Esophagus muscularis mucosa (tissue), 3 donors: ENCODE measurements at regions not wholly inside any gene's neighbourhood (a gene's known extent, or its start where the extent isn't known, plus 50 kb on each side); places are given as distances from the start of the nearest gene placed in this dataset.

ENCODE experiments used
- POLR2A ChIP-seq: fragments of 450-650 bp; IDR thresholded peaks from one replicate; pipeline ENCODE4 v1.6.1; 2017; ENCODE audit warnings: antibody characterized with exemption, moderate library complexity, mild to moderate bottlenecking, low read depth
- POLR2AphosphoS5 ChIP-seq, 2 donors: sonication (generic); formaldehyde crosslinking; IDR thresholded peaks; one replicate each; pipeline ENCODE4 v1.6.1; 2017; ENCODE audit warnings: antibody characterized with exemption in 2 of 2
- TF ChIP-seq, protein P1 (sequence below), 3 experiments: fragments of 200-600 bp in 2 of 3; fragments of 450-650 bp in 1 of 3; sonication (generic) in 2 of 3; IDR thresholded peaks; one replicate each; pipeline ENCODE4 v1.5.1; 2017 to 2019; ENCODE audit warnings: antibody characterized with exemption in 3 of 3, mild to moderate bottlenecking in 2 of 3, moderate library complexity in 1 of 3

DNA sequence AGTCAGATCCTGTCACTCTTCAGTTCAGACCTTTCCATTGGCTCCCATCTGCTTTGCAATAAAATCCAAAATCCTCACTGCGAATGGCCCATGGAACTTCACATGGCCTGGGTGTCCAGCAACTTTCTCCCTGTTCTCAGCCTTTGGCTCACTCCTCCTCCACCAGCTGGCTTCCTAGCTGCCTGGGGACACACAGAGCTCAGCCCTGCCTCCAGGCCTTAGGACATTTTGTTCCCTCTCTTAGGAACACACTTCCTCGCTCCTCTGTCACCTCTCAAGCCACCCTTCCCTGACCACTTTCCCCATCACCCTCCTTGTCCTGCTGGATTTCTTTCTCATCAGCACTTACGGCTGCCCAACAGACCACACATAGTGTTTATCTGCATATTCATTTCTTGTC, 419.6 kb downstream of the MED13L start:
- TF ChIP-seq, protein P1, sequence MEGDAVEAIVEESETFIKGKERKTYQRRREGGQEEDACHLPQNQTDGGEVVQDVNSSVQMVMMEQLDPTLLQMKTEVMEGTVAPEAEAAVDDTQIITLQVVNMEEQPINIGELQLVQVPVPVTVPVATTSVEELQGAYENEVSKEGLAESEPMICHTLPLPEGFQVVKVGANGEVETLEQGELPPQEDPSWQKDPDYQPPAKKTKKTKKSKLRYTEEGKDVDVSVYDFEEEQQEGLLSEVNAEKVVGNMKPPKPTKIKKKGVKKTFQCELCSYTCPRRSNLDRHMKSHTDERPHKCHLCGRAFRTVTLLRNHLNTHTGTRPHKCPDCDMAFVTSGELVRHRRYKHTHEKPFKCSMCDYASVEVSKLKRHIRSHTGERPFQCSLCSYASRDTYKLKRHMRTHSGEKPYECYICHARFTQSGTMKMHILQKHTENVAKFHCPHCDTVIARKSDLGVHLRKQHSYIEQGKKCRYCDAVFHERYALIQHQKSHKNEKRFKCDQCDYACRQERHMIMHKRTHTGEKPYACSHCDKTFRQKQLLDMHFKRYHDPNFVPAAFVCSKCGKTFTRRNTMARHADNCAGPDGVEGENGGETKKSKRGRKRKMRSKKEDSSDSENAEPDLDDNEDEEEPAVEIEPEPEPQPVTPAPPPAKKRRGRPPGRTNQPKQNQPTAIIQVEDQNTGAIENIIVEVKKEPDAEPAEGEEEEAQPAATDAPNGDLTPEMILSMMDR (IDR thresholded peaks at IDR 0.05), result no peak
- TF ChIP-seq POLR2AphosphoS5 (IDR thresholded peaks at IDR 0.05), result peak; percentile 19 to 37
- no peak for TF ChIP-seq POLR2A
